ENCODE measurements at regions not wholly inside any gene's neighbourhood (a gene's known extent, or its start where the extent isn't known, plus 50 kb on each side); places are given as distances from the start of the nearest gene placed in this dataset.
A peak's percentile ranks its signal among the peaks of the same experiment; 100 is the strongest.

GRCh38 chr5:32842813-32843530 lies 131.9 kb downstream of the NPR3 start:
- Histone ChIP-seq H3K9me1 (ENCODE audit: control insufficient read depth, extremely low read depth, insufficient read depth, low read length) (no peaks in the 10 kb centered on the region), H3K4me1 (ENCODE audit: control insufficient read depth, extremely low read depth, insufficient read depth, low read length) (no peaks in the 10 kb centered on the region), H3K4me3 (ENCODE audit: control insufficient read depth in 2 of 3, extremely low read depth in 1 of 3, insufficient read depth in 2 of 3, low read depth in 1 of 3, low read length in 3 of 3) (no peak overlapping the region), H3K79me2 (ENCODE audit: control insufficient read depth, insufficient read depth, low read length) (no peaks in the 10 kb centered on the region), H3K27me3 (ENCODE audit: control insufficient read depth, extremely low read depth, insufficient read depth, low read length) (no peaks in the 10 kb centered on the region), H3K36me3 (ENCODE audit: control insufficient read depth in 2 of 2, extremely low read depth in 1 of 2, insufficient read depth in 2 of 2, low read length in 2 of 2) (no peaks in the 10 kb centered on the region), H3K9ac (ENCODE audit: control insufficient read depth, extremely low read depth, insufficient read depth, low read length) (no peak overlapping the region), H3K27ac (ENCODE audit: control insufficient read depth, insufficient read depth, low read length) (no peak overlapping the region), H2AFZ (ENCODE audit: control insufficient read depth, low read length) (peak overlapping the region; percentile 0), H3K9me3 (ENCODE audit: control insufficient read depth, low read depth, low read length) (no peaks in the 10 kb centered on the region), H4K20me1 (ENCODE audit: control insufficient read depth, extremely low read depth, insufficient read depth, low read length) (no peaks in the 10 kb centered on the region), H3K4me2 (ENCODE audit: control insufficient read depth, extremely low read depth, insufficient read depth, low read depth, low read length) (peak overlapping the region; percentile 18)
- DNase-seq (ENCODE audit: low read depth, low spot score), result peak; percentile 17
- FAIRE-seq, result peak; percentile 85
- dilution Hi-C loops (cut with MboI; ENCODE audit: extremely low pct_ligation_motif_present, low sequenced_read_pairs), result no loop called here
- TF ChIP-seq EZH2 (IDR thresholded peaks at IDR 0.05; ENCODE audit: low read length), result no peak
- no peak for TF ChIP-seq CTCF (optimal IDR thresholded peaks at IDR 0.05 in 1 of 3, IDR thresholded peaks at IDR 0.05 in 1 of 3, conservative IDR thresholded peaks at IDR 0.05 in 1 of 3; ENCODE audit: extremely low read depth in 1 of 3, insufficient read depth in 2 of 3, low read length in 3 of 3)

- no peak for FAIRE-seq
Observed at GRCh38 chr5:32843531-32843895, 132.4 kb downstream of the NPR3 start.

More at GRCh38 chr5:32843531-32843895, 132.4 kb downstream of the NPR3 start:
- Histone ChIP-seq H3K9me3 (ENCODE audit: control insufficient read depth, low read depth, low read length) (no peaks in the 10 kb centered on the region), H3K27me3 (ENCODE audit: control insufficient read depth, extremely low read depth, insufficient read depth, low read length) (no peaks in the 10 kb centered on the region), H3K4me1 (ENCODE audit: control insufficient read depth, extremely low read depth, insufficient read depth, low read length) (no peaks in the 10 kb centered on the region), H2AFZ (ENCODE audit: control insufficient read depth, low read length) (no peak overlapping the region), H3K36me3 (ENCODE audit: control insufficient read depth in 2 of 2, extremely low read depth in 1 of 2, insufficient read depth in 2 of 2, low read length in 2 of 2) (no peaks in the 10 kb centered on the region), H3K27ac (ENCODE audit: control insufficient read depth, insufficient read depth, low read length) (no peak overlapping the region), H3K79me2 (ENCODE audit: control insufficient read depth, insufficient read depth, low read length) (no peaks in the 10 kb centered on the region), H3K9ac (ENCODE audit: control insufficient read depth, extremely low read depth, insufficient read depth, low read length) (no peak overlapping the region), H3K4me2 (ENCODE audit: control insufficient read depth, extremely low read depth, insufficient read depth, low read depth, low read length) (no peak overlapping the region), H4K20me1 (ENCODE audit: control insufficient read depth, extremely low read depth, insufficient read depth, low read length) (no peaks in the 10 kb centered on the region), H3K9me1 (ENCODE audit: control insufficient read depth, extremely low read depth, insufficient read depth, low read length) (no peaks in the 10 kb centered on the region), H3K4me3 (ENCODE audit: control insufficient read depth in 2 of 3, extremely low read depth in 1 of 3, insufficient read depth in 2 of 3, low read depth in 1 of 3, low read length in 3 of 3) (no peak overlapping the region)
- dilution Hi-C loops (cut with MboI; ENCODE audit: extremely low pct_ligation_motif_present, low sequenced_read_pairs), result no loop called here
- DNase-seq (ENCODE audit: low read depth, low spot score), result no peak
- TF ChIP-seq EZH2 (IDR thresholded peaks at IDR 0.05; ENCODE audit: low read length), result no peak
- no peak for TF ChIP-seq CTCF (optimal IDR thresholded peaks at IDR 0.05 in 1 of 3, IDR thresholded peaks at IDR 0.05 in 1 of 3, conservative IDR thresholded peaks at IDR 0.05 in 1 of 3; ENCODE audit: extremely low read depth in 1 of 3, insufficient read depth in 2 of 3, low read length in 3 of 3)
